MG63 (cell line): ENCODE measurements at regions not wholly inside any gene's neighbourhood (a gene's known extent, or its start where the extent isn't known, plus 50 kb on each side); places are given as distances from the start of the nearest gene placed in this dataset.

Experiments
- DNase-seq: peaks from one replicate; pipeline ENCODE4 v3.0.0-alpha.2; 2020
- H3K27me3 ChIP-seq: fragments of 250-450 bp; sonication (Bioruptor Pico); 2 replicates; pipeline ENCODE4 v1.5.1; 2020; ENCODE audit warnings: mild to moderate bottlenecking, moderate library complexity
- H3K36me3 ChIP-seq: fragments of 250-450 bp; sonication (Bioruptor Pico); 2 replicates; pipeline ENCODE4 v1.5.1; 2020; ENCODE audit warnings: mild to moderate bottlenecking, moderate library complexity
- H3K4me3 ChIP-seq: fragments of 250-450 bp; sonication (Bioruptor Pico); 2 replicates; pipeline ENCODE4 v1.5.1; 2020; ENCODE audit warnings: mild to moderate bottlenecking, moderate library complexity
- H3K9me3 ChIP-seq: fragments of 250-450 bp; sonication (Bioruptor Pico); 2 replicates; pipeline ENCODE4 v1.5.1; 2020; ENCODE audit warnings: mild to moderate bottlenecking, moderate library complexity

DNA sequence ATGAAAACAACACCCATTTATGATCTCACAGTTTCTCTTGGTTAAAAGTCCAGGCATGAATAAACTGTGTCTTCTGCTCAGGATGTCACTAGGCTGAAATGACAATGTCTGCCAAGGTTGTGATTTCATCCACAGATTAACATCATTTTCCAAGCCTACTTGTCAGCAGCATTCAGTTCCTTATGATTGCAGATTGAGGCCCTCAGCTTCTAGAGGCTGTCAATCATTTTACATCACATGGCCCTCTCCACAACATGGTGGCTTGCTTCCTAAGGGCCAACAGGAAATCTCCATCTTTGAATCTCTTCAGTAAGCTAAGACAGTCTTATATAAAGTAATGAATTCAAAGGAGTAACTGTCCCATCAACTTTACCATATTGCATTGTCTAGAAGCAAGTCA lies 377.6 kb downstream of the ANKRD7 start:
- no peak for DNase-seq
- H3K27me3 ChIP-seq = no peaks in the 10 kb centered on the region
- no peak overlapping the region for H3K4me3 ChIP-seq
- H3K36me3 ChIP-seq = no peaks in the 10 kb centered on the region
- H3K9me3 ChIP-seq = no peaks in the 10 kb centered on the region

DNA sequence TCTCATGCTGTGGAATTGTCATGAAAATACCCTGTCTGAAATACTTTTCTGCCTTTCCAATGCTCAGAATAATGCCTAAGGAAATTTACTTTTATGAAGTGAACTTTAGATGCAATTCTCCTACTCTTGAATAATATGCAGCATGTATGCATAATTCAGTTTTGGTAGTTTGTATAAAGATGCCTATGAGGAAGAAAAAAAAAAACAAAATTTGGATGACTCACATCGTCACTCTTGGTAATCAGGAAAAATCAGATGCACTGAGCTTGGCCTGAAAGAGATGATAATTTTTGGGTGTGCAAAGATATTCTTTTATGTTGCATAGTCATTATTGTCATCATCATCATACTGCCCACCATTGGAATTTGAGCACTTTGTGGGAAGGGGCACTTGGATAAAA lies 382.1 kb downstream of the ANKRD7 start:
- no peak for DNase-seq
- H3K27me3 ChIP-seq = no peaks in the 10 kb centered on the region
- H3K36me3 ChIP-seq = no peaks in the 10 kb centered on the region
- no peaks in the 10 kb centered on the region for H3K9me3 ChIP-seq
- no peak overlapping the region for H3K4me3 ChIP-seq

DNA sequence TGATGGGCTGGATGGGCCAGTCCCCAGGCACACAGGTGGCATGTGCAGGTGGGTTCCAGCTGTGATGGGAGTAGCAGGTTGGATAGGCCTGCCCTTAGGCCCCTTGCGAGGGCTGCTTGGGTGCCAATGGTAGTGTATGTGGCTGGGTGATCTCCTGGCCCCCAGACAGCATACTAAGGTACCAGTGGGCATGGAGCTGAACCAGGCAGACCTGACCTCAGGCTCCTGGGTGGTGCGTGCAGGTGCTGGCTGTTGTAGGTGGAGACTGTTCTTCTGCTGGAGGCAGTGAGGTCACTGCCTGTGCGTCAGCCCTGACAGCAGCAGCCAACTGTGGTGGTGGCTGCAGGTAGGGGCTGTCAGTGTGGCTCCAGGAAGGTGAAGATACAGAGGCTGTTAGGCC lies 384.7 kb downstream of the ANKRD7 start:
- Histone ChIP-seq H3K27me3 (no peaks in the 10 kb centered on the region), H3K4me3 (no peak overlapping the region), H3K9me3 (no peaks in the 10 kb centered on the region), H3K36me3 (no peaks in the 10 kb centered on the region)
- DNase-seq = no peak

DNA sequence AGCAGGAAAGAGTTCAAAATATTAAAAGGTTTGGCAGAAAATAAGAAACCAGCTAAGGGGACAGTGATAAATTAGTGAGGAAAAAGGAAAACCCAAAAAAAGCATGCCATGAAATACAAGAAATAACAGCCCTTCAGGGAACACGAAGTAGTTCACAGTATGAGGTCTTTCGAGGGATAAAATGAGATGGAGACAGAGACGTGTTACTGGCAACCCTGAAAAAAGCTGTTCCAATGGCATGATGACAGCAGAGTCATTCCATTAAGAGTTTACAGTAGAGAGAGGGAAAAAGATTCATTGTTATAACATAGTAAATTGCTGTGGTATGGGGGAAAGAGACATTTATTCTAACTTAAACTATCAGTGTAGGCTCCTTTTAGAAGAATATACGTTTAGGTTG lies 391.2 kb downstream of the ANKRD7 start:
- Histone ChIP-seq H3K4me3 (no peak overlapping the region), H3K36me3 (no peaks in the 10 kb centered on the region), H3K27me3 (no peaks in the 10 kb centered on the region), H3K9me3 (no peaks in the 10 kb centered on the region)
- no peak for DNase-seq

DNA sequence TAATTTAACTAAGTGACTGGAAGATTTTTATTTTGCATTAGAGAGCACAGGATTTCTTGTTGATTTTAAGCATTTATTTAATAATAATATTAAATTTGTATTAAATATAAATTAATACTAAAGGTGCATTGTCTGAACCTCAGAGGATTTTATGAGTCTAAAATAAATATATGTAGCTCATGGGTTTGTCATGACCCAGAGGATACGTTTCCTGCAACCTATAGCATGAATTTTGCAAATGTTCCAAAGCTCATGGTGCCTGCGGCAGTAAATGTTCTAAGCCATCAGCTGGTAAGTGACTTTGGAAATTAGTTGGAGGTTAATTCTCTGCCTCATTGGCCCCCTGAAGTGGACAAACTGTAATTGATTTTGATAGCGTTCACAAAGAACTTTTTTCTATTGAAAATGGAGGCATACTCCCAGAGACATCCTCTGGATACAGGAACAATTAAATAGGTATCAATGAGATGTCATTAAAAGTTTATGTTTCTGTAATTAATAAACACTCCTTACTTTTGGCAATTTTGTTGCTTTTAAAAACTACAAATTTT lies 397.4 kb downstream of the ANKRD7 start:
- no peaks in the 10 kb centered on the region for H3K36me3 ChIP-seq
- no peak overlapping the region for H3K4me3 ChIP-seq
- H3K27me3 ChIP-seq = no peaks in the 10 kb centered on the region
- no peaks in the 10 kb centered on the region for H3K9me3 ChIP-seq
- DNase-seq = no peak

DNA sequence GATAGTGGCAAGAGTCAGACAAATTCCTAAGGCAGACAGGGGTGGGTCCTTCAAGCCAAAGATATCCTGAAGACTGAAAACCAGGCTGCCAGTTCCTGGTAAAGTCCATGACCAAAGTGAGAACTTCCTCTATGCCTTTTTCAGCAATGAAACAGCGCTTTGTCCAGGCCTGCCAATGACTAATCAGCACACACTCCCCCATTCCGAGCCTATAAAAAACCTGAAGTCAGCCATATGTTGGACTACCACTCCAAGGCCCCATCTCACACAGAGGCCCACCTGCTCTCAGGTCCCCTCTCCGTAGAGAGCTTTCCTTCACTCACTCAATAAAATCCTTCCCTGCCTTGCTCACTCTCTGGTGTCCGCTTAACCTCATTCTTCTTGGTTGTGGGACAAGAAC lies 402.2 kb downstream of the ANKRD7 start:
- H3K36me3 ChIP-seq = no peaks in the 10 kb centered on the region
- no peaks in the 10 kb centered on the region for H3K27me3 ChIP-seq
- no peak overlapping the region for H3K4me3 ChIP-seq
- DNase-seq = no peak
- no peaks in the 10 kb centered on the region for H3K9me3 ChIP-seq

DNA sequence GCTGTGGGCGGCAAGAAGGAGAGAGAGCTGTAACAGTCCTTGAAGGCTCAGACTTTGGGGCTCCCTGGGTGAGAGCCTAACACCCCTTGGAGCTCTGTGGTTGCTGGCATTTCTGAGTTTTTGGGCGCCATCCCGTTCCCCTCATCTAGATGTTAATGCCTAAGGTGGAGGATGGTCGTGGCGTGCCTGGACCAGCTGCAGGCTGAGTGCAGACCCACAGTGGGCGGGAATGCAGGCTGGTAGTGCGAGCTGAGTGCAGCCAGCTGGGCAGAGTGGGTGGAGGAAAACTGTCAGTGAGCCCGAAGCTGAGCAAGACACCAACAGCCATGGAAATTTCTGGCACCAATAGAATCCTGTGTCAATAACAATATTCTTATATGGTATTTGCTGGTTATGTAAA lies 403.0 kb downstream of the ANKRD7 start:
- Histone ChIP-seq H3K4me3 (no peak overlapping the region), H3K27me3 (no peaks in the 10 kb centered on the region), H3K9me3 (no peaks in the 10 kb centered on the region), H3K36me3 (no peaks in the 10 kb centered on the region)
- no peak for DNase-seq

DNA sequence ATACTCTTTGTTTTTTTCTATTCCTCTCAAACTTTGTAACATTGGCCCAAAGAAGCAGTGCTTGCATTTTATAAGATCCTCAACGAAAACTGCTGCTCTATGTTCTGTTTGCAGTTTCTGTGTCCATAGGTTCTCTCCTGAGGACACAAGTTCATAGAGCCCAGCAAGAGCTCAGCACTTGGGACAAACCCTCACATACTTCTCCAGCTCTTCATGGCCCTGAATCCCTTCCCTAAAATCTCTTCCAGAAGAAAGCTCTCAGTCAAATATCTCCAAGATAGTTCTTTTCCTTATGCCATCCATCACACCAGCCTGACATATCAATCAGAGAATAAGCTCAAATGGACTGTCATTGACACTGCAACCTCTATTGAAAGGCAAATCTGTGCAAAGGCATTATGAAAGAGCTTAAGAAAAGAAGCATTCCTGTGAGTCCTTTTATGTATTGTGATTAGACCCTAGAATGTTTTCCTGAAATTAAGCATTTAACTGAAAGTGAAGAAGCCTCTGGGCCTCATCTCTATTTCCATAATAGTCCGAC lies 405.5 kb downstream of the ANKRD7 start:
- H3K9me3 ChIP-seq = no peaks in the 10 kb centered on the region

DNA sequence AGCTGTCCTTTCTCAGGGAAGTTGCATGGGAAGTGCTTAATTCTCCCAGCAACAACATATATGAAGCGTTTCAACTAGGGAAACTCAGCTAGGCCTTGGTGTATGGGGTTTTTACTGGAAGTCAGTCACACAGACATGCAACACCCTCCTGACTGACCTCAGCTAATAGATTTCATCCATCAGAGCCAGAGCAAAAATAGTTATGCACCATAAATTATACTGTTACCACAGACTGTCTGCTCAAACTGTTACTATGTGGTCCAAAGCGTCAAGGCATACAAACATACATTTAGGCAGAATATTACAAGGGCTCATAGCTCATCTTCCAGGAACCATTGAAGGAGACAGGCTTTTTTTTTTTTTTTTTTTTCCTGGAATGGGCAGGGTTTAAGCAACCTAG lies 417.9 kb downstream of the ANKRD7 start:
- Histone ChIP-seq H3K27me3 (no peaks in the 10 kb centered on the region), H3K4me3 (no peak overlapping the region), H3K36me3 (no peaks in the 10 kb centered on the region), H3K9me3 (no peaks in the 10 kb centered on the region)
- no peak for DNase-seq

More for the DNA sequence above, 405.5 kb downstream of the ANKRD7 start:
- DNase-seq = no peak
- Histone ChIP-seq H3K27me3 (no peaks in the 10 kb centered on the region), H3K36me3 (no peaks in the 10 kb centered on the region), H3K4me3 (no peak overlapping the region)

DNA sequence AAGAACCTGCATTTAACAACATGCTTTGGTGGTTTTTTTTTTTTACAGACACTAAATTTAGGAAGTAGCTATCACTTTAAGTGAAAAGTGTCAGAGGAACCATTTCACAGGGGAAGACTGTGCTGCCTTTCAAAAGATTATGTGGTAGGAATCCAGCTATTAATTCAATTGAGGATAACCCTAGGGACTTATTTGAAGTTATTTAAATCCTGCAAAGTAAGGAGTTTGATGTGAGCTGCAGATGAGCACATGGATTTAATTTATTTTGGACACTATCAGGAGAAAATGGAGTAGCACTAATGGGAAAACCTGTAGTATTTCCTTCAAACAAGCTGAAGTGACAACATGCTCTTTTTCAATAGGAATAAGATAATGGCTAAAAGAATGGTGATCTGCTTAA lies 419.8 kb downstream of the ANKRD7 start:
- H3K9me3 ChIP-seq = no peaks in the 10 kb centered on the region
- no peak overlapping the region for H3K4me3 ChIP-seq
- DNase-seq = no peak
- no peaks in the 10 kb centered on the region for H3K27me3 ChIP-seq
- H3K36me3 ChIP-seq = no peaks in the 10 kb centered on the region

DNA sequence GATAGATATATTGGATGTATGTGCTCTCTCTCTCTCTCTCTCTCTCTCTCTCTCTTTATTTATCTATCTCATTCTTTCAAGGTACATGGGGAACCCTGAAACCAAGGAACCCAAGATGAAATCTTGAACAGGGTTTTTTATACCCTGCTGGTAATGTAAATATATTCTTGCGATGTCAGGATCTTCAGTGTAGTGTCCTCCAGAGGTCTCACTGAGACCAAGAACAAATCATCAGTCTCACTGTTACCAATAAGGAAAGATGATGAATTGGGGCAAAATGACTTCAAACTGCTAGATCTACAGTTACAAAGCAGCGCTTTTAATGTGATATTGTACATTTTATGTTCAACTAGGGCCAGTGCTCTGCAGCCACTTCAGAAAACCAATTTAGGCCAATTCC lies 423.5 kb downstream of the ANKRD7 start:
- Histone ChIP-seq H3K4me3 (no peak overlapping the region), H3K27me3 (no peaks in the 10 kb centered on the region)
- no peak for DNase-seq

DNA sequence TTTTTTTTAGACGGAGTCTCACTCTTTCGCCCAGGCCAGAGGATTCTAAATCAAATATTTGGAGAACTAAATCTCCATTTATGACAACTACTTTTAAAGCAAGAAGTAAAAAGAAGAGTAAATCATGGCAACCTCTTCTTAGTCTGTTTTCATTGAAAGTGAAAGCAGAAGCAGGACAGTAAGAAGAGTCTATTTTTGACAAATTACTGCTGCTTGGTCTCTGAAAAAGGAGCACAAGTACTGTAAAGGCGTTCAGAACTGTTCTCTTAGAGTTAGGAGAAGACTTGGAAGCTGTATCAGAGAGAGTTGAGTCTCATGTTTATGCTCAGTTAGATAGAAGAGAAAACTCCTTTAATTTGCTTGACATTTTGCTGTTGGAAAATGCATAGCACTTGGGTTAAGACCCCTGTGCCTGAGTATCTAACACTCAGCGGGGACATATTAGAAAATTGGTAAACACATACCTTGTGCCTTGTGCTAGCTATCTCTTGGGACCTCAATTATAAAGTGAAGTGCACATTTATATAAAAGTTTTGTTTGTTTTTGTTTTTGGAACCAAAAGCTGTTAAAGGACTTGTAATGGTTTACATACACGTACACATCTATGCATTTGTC lies 433.0 kb downstream of the ANKRD7 start:
- Histone ChIP-seq H3K27me3 (no peaks in the 10 kb centered on the region), H3K9me3 (no peaks in the 10 kb centered on the region)

More for the DNA sequence above, 423.5 kb downstream of the ANKRD7 start:
- no peaks in the 10 kb centered on the region for H3K36me3 ChIP-seq
- H3K9me3 ChIP-seq = no peaks in the 10 kb centered on the region

DNA sequence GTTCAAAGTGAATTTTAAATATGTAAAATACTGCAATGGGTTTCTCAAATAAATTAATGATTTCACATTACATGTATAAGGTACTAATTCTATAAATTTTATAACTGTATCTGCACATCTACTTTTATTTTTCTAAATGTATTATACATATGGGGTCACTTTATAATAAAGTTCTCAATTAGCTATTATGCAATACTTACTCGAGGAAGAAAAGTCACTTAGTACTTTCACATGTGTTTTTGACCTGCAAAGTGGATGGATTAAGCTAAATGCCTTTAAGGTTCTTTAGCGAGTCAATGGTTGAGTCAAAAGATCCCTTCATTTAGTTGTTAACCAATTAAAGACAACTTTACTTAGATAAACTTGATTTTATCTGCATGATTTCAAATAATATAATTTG lies 437.8 kb downstream of the ANKRD7 start:
- no peak overlapping the region for H3K4me3 ChIP-seq
- no peaks in the 10 kb centered on the region for H3K9me3 ChIP-seq

More for the DNA sequence above, 433.0 kb downstream of the ANKRD7 start:
- Histone ChIP-seq H3K36me3 (no peaks in the 10 kb centered on the region), H3K4me3 (no peak overlapping the region)
- DNase-seq = no peak

DNA sequence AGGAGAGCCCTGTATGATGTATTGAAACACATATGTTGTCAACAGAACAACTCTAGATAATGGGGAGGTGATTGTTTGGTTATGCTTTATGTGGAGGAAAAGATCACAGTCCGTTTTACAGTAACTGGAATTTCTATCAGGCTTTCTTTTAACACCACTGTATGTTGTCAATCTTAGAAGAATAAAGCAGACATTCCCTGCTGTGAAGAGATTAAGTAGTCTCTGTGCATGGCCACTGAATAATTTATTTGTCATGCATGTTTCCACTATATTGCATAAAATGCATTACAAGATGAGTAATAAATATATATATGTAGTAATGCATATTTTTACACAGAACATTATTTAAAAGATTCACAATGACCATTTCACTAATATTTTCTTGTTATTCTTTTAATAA lies 440.0 kb downstream of the ANKRD7 start:
- Histone ChIP-seq H3K36me3 (no peaks in the 10 kb centered on the region), H3K4me3 (no peak overlapping the region), H3K9me3 (no peaks in the 10 kb centered on the region), H3K27me3 (no peaks in the 10 kb centered on the region)
- DNase-seq = no peak

More for the DNA sequence above, 437.8 kb downstream of the ANKRD7 start:
- DNase-seq = no peak
- no peaks in the 10 kb centered on the region for H3K27me3 ChIP-seq
- no peaks in the 10 kb centered on the region for H3K36me3 ChIP-seq

DNA sequence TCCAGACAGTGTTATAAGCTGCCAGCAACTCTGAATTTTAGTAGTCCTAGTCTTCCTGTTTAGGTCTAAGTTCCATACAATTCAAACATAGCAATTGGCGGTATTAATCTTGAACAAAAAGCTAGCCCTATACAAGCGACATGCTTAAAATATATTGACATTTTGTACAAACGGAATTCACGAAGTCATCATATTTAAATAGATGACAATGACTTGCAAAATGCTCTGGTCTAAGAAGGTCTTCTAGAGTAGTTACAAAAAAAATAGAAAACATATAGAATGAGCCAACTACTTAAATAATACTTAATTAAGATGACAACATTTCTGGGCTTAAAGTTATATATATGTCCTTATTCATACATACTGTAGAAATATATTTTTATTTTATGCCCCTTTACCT lies 446.6 kb downstream of the ANKRD7 start:
- no peak for DNase-seq
- H3K27me3 ChIP-seq = no peaks in the 10 kb centered on the region
- no peaks in the 10 kb centered on the region for H3K36me3 ChIP-seq
- H3K9me3 ChIP-seq = no peaks in the 10 kb centered on the region
- H3K4me3 ChIP-seq = no peak overlapping the region

DNA sequence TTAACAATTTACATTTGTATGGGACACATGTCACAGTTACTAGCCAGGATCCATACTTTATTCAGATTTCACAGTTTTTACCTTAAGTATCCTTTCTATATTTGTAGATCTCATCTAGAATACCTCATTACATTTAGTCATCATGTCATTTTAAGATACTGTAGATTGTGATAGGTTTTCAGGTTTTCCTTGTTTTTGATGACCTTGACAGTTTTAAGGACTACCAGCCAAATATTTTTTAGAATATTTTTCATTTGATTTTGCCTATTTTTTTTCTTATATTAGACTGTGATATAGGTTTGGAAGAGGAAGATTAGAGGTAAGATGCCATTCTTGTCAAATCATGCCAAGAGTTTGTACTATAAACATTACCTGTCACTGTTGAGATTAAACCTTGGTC lies 460.3 kb downstream of the ANKRD7 start:
- Histone ChIP-seq H3K4me3 (no peak overlapping the region), H3K27me3 (no peaks in the 10 kb centered on the region), H3K36me3 (no peaks in the 10 kb centered on the region), H3K9me3 (no peaks in the 10 kb centered on the region)
- no peak for DNase-seq

DNA sequence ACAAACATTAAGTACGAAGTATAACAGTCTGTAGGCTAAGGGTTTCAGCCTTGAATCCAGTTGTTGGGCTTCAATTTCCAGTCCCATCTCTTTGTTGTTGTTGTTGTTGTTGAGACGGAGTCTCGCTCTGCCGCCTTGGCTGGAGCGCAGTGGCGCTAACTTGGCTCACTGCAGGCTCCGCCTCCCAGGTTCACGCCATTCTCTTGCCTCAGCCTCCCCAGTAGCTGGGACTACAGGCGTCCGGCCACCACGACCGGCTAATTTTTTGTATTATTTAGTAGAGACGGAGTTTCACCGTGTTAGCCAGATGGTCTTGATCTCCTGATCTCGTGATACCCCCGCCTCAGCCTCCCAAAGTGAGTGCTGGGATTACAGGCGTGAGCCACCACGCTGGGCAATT lies 464.9 kb downstream of the ANKRD7 start:
- Histone ChIP-seq H3K4me3 (no peak overlapping the region), H3K27me3 (no peaks in the 10 kb centered on the region), H3K36me3 (no peaks in the 10 kb centered on the region), H3K9me3 (no peaks in the 10 kb centered on the region)
- DNase-seq = no peak

DNA sequence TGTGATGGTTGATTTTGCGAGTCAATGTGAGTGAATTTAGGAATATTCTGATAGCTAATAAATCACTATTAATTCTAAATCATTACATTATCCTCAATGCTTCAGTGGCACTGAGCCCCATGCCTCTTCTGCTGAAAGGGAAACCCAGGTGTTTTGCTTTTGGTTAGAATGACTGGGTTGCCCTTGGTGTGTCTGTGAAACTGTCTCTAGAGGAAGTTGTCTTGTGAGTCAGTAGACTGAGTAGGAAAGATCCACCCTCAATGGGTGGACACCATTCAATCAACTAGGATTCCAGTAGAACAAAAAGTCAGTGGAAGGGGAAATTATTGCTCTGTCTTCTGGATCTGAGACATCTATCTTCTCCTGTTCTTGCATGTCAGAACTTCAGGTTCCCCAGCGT lies 472.4 kb downstream of the ANKRD7 start:
- Histone ChIP-seq H3K36me3 (no peaks in the 10 kb centered on the region), H3K9me3 (no peaks in the 10 kb centered on the region), H3K4me3 (no peak overlapping the region), H3K27me3 (no peaks in the 10 kb centered on the region)
- no peak for DNase-seq
